ENCODE measurements at regions not wholly inside any gene's neighbourhood (a gene's known extent, or its start where the extent isn't known, plus 50 kb on each side); places are given as distances from the start of the nearest gene placed in this dataset.

- peaks cover 5% of the 10 kb centered on the region for H3K27me3 Mint-ChIP-seq (ENCODE audit: unreplicated experiment)
- no peak for DNase-seq
Observed at GRCh38 chr12:116366456-116366776, 88.9 kb upstream of the MED13L start.

GRCh38 chr12:116366824-116367223 is 89.3 kb upstream of the MED13L start:
- peaks cover 5% of the 10 kb centered on the region for H3K27me3 Mint-ChIP-seq (ENCODE audit: unreplicated experiment)
- TF ChIP-seq CTCF (IDR thresholded peaks at IDR 0.05; ENCODE audit: partially characterized antibody, unreplicated experiment), result no peak
- peaks cover 11% of the 10 kb centered on the region for H3K4me1 Mint-ChIP-seq (ENCODE audit: low read depth, unreplicated experiment)
- H3K4me3 Mint-ChIP-seq (ENCODE audit: unreplicated experiment), result no peak overlapping the region
- H3K9me3 Mint-ChIP-seq (ENCODE audit: unreplicated experiment), result peaks cover 8% of the 10 kb centered on the region
- H3K27ac Mint-ChIP-seq (ENCODE audit: unreplicated experiment), result no peak overlapping the region
- DNase-seq, result no peak
- H3K36me3 Mint-ChIP-seq (ENCODE audit: unreplicated experiment), result no peaks in the 10 kb centered on the region

More at GRCh38 chr12:116366456-116366776, 88.9 kb upstream of the MED13L start:
- no peak overlapping the region for H3K27ac Mint-ChIP-seq (ENCODE audit: unreplicated experiment)
- H3K4me3 Mint-ChIP-seq (ENCODE audit: unreplicated experiment), result no peak overlapping the region
- no peaks in the 10 kb centered on the region for H3K36me3 Mint-ChIP-seq (ENCODE audit: unreplicated experiment)
- H3K9me3 Mint-ChIP-seq (ENCODE audit: unreplicated experiment), result peaks cover 8% of the 10 kb centered on the region
- peaks cover 11% of the 10 kb centered on the region for H3K4me1 Mint-ChIP-seq (ENCODE audit: low read depth, unreplicated experiment)
- no peak for TF ChIP-seq CTCF (IDR thresholded peaks at IDR 0.05; ENCODE audit: partially characterized antibody, unreplicated experiment)

- Mint-ChIP-seq H3K4me3 (ENCODE audit: unreplicated experiment) (no peak overlapping the region), H3K9me3 (ENCODE audit: unreplicated experiment) (peaks cover 8% of the 10 kb centered on the region), H3K27me3 (ENCODE audit: unreplicated experiment) (peaks cover 7% of the 10 kb centered on the region), H3K4me1 (ENCODE audit: low read depth, unreplicated experiment) (peaks cover 12% of the 10 kb centered on the region), H3K27ac (ENCODE audit: unreplicated experiment) (no peak overlapping the region), H3K36me3 (ENCODE audit: unreplicated experiment) (no peaks in the 10 kb centered on the region)
- DNase-seq, result no peak
- TF ChIP-seq CTCF (IDR thresholded peaks at IDR 0.05; ENCODE audit: partially characterized antibody, unreplicated experiment), result no peak
Observed at GRCh38 chr12:116368196-116369194, 91.0 kb upstream of the MED13L start.

- peaks cover 7% of the 10 kb centered on the region for H3K27me3 Mint-ChIP-seq (ENCODE audit: unreplicated experiment)
- no peak overlapping the region for H3K4me3 Mint-ChIP-seq (ENCODE audit: unreplicated experiment)
- H3K9me3 Mint-ChIP-seq (ENCODE audit: unreplicated experiment), result peaks cover 7% of the 10 kb centered on the region
- TF ChIP-seq CTCF (IDR thresholded peaks at IDR 0.05; ENCODE audit: partially characterized antibody, unreplicated experiment), result no peak
- no peak for DNase-seq
- H3K4me1 Mint-ChIP-seq (ENCODE audit: low read depth, unreplicated experiment), result peaks cover 13% of the 10 kb centered on the region
- H3K27ac Mint-ChIP-seq (ENCODE audit: unreplicated experiment), result no peak overlapping the region
- H3K36me3 Mint-ChIP-seq (ENCODE audit: unreplicated experiment), result no peaks in the 10 kb centered on the region
Observed at GRCh38 chr12:116370004-116370404, 92.5 kb upstream of the MED13L start.

All from glutamatergic neuron (in vitro differentiated cells).